A673 (cell line): ENCODE measurements at regions not wholly inside any gene's neighbourhood (a gene's known extent, or its start where the extent isn't known, plus 50 kb on each side); places are given as distances from the start of the nearest gene placed in this dataset.
"Not testable (repeated sequence)": the region's sequence is repeated elsewhere in the genome, so short reads cannot be mapped to it uniquely, and the experiment has no call there.

Experiments used
- BruUV-seq: library from RNA; stranded (reverse); fragments of 400-500 nt; replicated peaks from 2 replicates; lab custom pipeline; 2021; lab: Mats Ljungman, UMichigan
- CTCF ChIA-PET: fragments of 300-600 bp; sonication (Branson Sonifier 250); formaldehyde crosslinking; loops from one replicate; lab custom pipeline; 2022; ENCODE audit warnings: antibody characterized with exemption; lab: Charles Lee
- POLR2A ChIA-PET: fragments of 300-600 bp; sonication (Branson Sonifier 250); formaldehyde crosslinking; loops from one replicate; lab custom pipeline; 2022; ENCODE audit warnings: antibody characterized with exemption; ENCODE audit not compliant: low non-redundant PET; lab: Charles Lee
- DNase-seq: peaks from one replicate; pipeline ENCODE4 v3.0.0-alpha.2; 2015; ENCODE audit warnings: low spot score
- H3K27ac ChIP-seq: fragments of 200-600 bp; sonication (generic); 2 replicates; pipeline ENCODE4 v1.5.1; 2016; ENCODE audit warnings: mixed run types, low read depth, mild to moderate bottlenecking, mixed read lengths, antibody characterized with exemption, low read length; ENCODE audit not compliant: poor library complexity, severe bottlenecking
- H3K27me3 ChIP-seq: fragments of 200-600 bp; sonication (generic); replicated peaks from 2 replicates; pipeline ENCODE4 v1.6.1; 2017; ENCODE audit warnings: mixed run types, low read depth, mild to moderate bottlenecking, mixed read lengths, antibody characterized with exemption, low read length; ENCODE audit not compliant: insufficient read depth, poor library complexity
- H3K36me3 ChIP-seq: fragments of 200-600 bp; sonication (generic); 2 replicates; pipeline ENCODE4 v1.6.1; 2016; ENCODE audit warnings: mixed run types, mild to moderate bottlenecking, mixed read lengths, antibody characterized with exemption, low read length; ENCODE audit not compliant: insufficient read depth, poor library complexity, severe bottlenecking
- H3K4me1 ChIP-seq: fragments of 200-600 bp; sonication (generic); 2 replicates; pipeline ENCODE4 v1.6.1; 2017; ENCODE audit warnings: mixed run types, mild to moderate bottlenecking, mixed read lengths, antibody characterized with exemption, low read length; ENCODE audit not compliant: insufficient read depth, poor library complexity, severe bottlenecking
- H3K4me3 ChIP-seq: fragments of 200-600 bp; sonication (generic); 2 replicates; pipeline ENCODE4 v1.5.1; 2016; ENCODE audit warnings: low read depth, mixed run types, mild to moderate bottlenecking, mixed read lengths, low read length; ENCODE audit not compliant: poor library complexity, severe bottlenecking
- H3K9me3 ChIP-seq: fragments of 200-600 bp; sonication (generic); 2 replicates; pipeline ENCODE4 v1.6.1; 2016; ENCODE audit warnings: mixed run types, low read depth, mild to moderate bottlenecking, mixed read lengths, antibody characterized with exemption, low read length; ENCODE audit not compliant: poor library complexity, severe bottlenecking
- EZH2 ChIP-seq: fragments of 200-600 bp; sonication (generic); IDR thresholded peaks from 2 replicates; pipeline ENCODE4 v1.6.1; 2017; ENCODE audit warnings: borderline replicate concordance, low read depth, mild to moderate bottlenecking, mixed read lengths, antibody characterized with exemption, low read length; ENCODE audit not compliant: poor library complexity, severe bottlenecking
- intact Hi-C: fragments of 100-400 bp; cut with micrococcal nuclease; formaldehyde crosslinking; loops from one replicate; pipeline ENCODE4 v1.10.0; 2022; ENCODE audit not compliant: unreplicated experiment
- TF ChIP-seq, protein P1 (sequence below): fragments of 300-800, 200-600 bp; sonication (generic); conservative IDR thresholded peaks from 2 replicates; pipeline ENCODE4 v1.5.1; 2017; ENCODE audit warnings: low read depth, mild to moderate bottlenecking, antibody characterized with exemption, low read length, moderate library complexity, mixed read lengths

DNA sequence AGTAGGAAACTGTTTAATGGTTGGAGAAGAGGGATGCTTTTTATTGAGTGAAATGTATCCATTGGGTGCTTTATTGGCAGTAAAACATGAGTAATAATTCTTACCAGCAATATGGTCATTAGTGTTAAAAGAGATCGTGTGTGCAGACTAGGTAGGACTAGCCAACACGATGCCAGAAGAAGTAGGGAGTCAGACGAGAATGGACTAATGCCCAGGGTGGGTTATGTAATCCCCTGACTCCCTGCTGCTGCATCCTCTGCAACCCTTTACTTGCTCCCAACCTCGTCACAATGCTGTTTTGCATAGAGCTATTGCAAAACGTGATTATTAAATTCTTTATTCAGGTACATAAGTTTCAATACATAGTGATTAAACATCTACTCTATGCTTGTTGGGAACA, 1213.7 kb downstream of the GATA3 start:
- intact Hi-C loops, result no loop called here
- H3K36me3 ChIP-seq, result no peaks in the 10 kb centered on the region
- CTCF ChIA-PET, result no interaction called here
- no TSS peak for BruUV-seq
- H3K4me3 ChIP-seq, result no peak overlapping the region
- POLR2A ChIA-PET, result no interaction called here
- no peaks in the 10 kb centered on the region for H3K27me3 ChIP-seq
- H3K4me1 ChIP-seq, result no peaks in the 10 kb centered on the region
- H3K9me3 ChIP-seq, result no peaks in the 10 kb centered on the region
- DNase-seq, result no peak
- no peak for TF ChIP-seq EZH2
- TF ChIP-seq, protein P1, sequence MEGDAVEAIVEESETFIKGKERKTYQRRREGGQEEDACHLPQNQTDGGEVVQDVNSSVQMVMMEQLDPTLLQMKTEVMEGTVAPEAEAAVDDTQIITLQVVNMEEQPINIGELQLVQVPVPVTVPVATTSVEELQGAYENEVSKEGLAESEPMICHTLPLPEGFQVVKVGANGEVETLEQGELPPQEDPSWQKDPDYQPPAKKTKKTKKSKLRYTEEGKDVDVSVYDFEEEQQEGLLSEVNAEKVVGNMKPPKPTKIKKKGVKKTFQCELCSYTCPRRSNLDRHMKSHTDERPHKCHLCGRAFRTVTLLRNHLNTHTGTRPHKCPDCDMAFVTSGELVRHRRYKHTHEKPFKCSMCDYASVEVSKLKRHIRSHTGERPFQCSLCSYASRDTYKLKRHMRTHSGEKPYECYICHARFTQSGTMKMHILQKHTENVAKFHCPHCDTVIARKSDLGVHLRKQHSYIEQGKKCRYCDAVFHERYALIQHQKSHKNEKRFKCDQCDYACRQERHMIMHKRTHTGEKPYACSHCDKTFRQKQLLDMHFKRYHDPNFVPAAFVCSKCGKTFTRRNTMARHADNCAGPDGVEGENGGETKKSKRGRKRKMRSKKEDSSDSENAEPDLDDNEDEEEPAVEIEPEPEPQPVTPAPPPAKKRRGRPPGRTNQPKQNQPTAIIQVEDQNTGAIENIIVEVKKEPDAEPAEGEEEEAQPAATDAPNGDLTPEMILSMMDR, result no peak
- H3K27ac ChIP-seq, result no peak overlapping the region

DNA sequence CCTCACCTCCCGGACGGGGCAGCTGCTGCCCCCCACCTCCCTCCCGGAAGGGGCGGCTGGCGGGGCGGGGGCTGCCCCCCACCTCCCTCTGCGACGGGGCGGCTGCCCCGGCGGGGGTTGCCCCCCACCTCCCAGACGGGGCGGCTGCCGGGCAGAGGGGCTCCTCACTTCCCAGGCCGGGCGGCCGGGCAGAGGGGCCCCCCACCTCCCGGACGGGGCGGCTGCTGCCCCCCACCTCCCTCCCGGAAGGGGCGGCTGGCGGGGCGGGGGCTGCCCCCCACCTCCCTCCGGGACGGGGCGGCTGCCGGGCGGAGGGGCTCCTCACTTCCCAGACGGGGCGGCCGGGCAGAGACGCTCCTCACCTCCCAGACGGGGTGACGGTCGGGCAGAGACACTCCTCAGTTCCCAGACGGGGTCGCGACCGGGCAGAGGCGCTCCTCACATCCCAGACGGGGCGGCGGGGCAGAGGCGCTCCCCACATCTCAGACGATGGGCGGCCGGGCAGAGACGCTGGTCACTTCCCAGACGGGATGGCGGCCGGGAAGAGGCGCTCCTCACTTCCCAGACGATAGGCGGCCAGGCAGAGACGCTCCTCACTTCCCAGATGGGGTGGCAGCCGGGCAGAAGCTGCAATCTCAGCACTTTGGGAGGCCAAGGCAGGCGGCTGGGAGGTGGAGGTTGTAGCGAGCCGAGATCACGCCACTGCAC, 1218.8 kb downstream of the GATA3 start:
- H3K36me3 ChIP-seq, CTCF ChIA-PET, DNase-seq, intact Hi-C loops, BruUV-seq, H3K4me3 ChIP-seq, H3K9me3 ChIP-seq, H3K27me3 ChIP-seq, POLR2A ChIA-PET, H3K4me1 ChIP-seq, H3K27ac ChIP-seq: not testable (repeated sequence)

DNA sequence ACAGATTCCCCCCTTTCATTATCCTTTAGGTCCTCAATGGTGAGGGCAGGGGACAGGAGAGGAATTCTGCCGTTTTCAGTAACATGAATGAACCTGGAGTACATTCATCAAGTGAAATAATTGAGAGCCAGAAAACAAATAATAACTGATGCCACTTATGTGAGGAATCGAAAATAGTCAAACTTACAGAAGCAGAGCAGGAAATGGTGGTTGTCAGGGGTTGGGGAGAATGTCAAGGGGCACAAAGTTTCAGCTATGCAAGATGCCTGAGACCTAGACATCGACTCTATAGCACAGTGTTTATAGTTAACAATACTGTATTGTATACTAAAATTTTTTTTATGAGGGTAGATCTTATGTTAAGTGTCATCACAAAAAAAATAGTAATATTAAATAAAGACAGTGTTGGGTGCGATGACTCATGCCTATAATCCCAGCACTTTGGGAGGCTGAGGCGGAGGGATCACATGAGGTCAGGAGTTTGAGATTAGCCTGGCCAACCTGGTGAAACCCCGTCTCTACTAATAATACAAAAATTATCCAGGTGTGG, 1219.8 kb downstream of the GATA3 start:
- TF ChIP-seq, protein P1, result no peak
- TF ChIP-seq EZH2, result no peak
- DNase-seq, result no peak
- Histone ChIP-seq H3K36me3 (no peaks in the 10 kb centered on the region), H3K4me3 (no peak overlapping the region), H3K9me3 (no peaks in the 10 kb centered on the region), H3K27me3 (no peaks in the 10 kb centered on the region), H3K4me1 (no peaks in the 10 kb centered on the region), H3K27ac (no peak overlapping the region)
- intact Hi-C loops, result no loop called here
- no TSS peak for BruUV-seq
- ChIA-PET POLR2A (no interaction called here), CTCF (no interaction called here)

DNA sequence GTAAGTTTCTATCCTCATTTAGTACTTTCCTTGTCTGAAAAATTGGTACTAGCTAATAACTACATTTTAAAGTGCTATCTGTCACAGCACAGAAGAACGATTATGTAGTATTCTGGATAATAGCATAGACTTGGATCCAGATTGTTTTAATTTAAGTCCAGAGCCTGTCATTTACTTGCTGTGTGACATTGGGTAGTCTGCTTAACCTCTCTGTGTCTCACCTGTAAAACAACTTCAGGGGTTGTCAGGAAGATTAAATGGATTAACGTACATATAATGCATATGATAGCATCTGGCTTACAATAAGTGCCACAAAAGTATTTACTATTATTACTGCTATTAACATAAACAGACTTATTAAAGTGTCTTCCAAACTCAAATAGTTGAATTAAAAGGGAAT, 1221.4 kb downstream of the GATA3 start:
- no peak overlapping the region for H3K27ac ChIP-seq
- H3K27me3 ChIP-seq, result no peaks in the 10 kb centered on the region
- intact Hi-C loops, result no loop called here
- H3K9me3 ChIP-seq, result no peaks in the 10 kb centered on the region
- no peaks in the 10 kb centered on the region for H3K4me1 ChIP-seq
- TF ChIP-seq, protein P1, result no peak
- BruUV-seq, result no TSS peak
- POLR2A ChIA-PET, result no interaction called here
- no peak overlapping the region for H3K4me3 ChIP-seq
- DNase-seq, result no peak
- CTCF ChIA-PET, result no interaction called here
- H3K36me3 ChIP-seq, result no peaks in the 10 kb centered on the region
